Stimulated activated CD4-positive, alpha-beta T cell treated with anti-CD3 and anti-CD28 coated beads, Interleukin-1b, Interleukin-23, amount 100 ng/mL, for 48 hours (primary cell): ENCODE measurements at regions not wholly inside any gene's neighbourhood (a gene's known extent, or its start where the extent isn't known, plus 50 kb on each side); places are given as distances from the start of the nearest gene placed in this dataset.
"Not testable (repeated sequence)": the region's sequence is repeated elsewhere in the genome, so short reads cannot be mapped to it uniquely, and the experiment has no call there.

Experiments
- DNase-seq: peaks from one replicate; pipeline ENCODE4 v3.0.0-alpha.2; 2020

GRCh38 chr6:5896476-5897200 is 110.1 kb downstream of the NRN1 start:
- DNase-seq, result no peak

- no peak for DNase-seq
Observed at GRCh38 chr6:5894357-5894756, 112.4 kb downstream of the NRN1 start.

GRCh38 chr6:5893295-5893694 is 113.4 kb downstream of the NRN1 start:
- DNase-seq, result no peak

- no peak for DNase-seq
Observed at GRCh38 chr6:5892669-5893068, 114.1 kb downstream of the NRN1 start.

- no peak for DNase-seq
Observed at GRCh38 chr6:5878792-5879191, 127.9 kb downstream of the NRN1 start.

- no peak for DNase-seq
Observed at GRCh38 chr6:5876076-5876475, 130.6 kb downstream of the NRN1 start.

- DNase-seq, result not testable (repeated sequence)
Observed at GRCh38 chr6:5873976-5874375, 132.7 kb downstream of the NRN1 start.

GRCh38 chr6:5871296-5871695 is 135.4 kb downstream of the NRN1 start:
- no peak for DNase-seq

GRCh38 chr6:5869676-5870075 is 137.0 kb downstream of the NRN1 start:
- no peak for DNase-seq

GRCh38 chr6:5869261-5869660 is 137.5 kb downstream of the NRN1 start:
- DNase-seq, result no peak

- no peak for DNase-seq
Observed at GRCh38 chr6:5866547-5867051, 140.1 kb downstream of the NRN1 start.

GRCh38 chr6:5865506-5866031 is 141.2 kb downstream of the NRN1 start:
- DNase-seq, result no peak

GRCh38 chr6:5860849-5861248 is 145.9 kb downstream of the NRN1 start:
- DNase-seq, result no peak

- no peak for DNase-seq
Observed at GRCh38 chr6:5855787-5856470, 150.8 kb downstream of the NRN1 start.

GRCh38 chr6:5854899-5855298 is 151.8 kb downstream of the NRN1 start:
- no peak for DNase-seq

GRCh38 chr6:5851261-5851757 is 155.4 kb downstream of the NRN1 start:
- DNase-seq, result peak; percentile 64

- no peak for DNase-seq
Observed at GRCh38 chr6:5850848-5851255, 155.9 kb downstream of the NRN1 start.

- DNase-seq, result no peak
Observed at GRCh38 chr6:5846889-5847288, 159.8 kb downstream of the NRN1 start.

- DNase-seq, result no peak
Observed at GRCh38 chr6:5846335-5846734, 160.4 kb downstream of the NRN1 start.

GRCh38 chr6:5843078-5843477 is 163.6 kb downstream of the NRN1 start:
- DNase-seq, result no peak

GRCh38 chr6:5840734-5841390 is 165.9 kb downstream of the NRN1 start:
- no peak for DNase-seq

GRCh38 chr6:5838656-5839396 is 167.9 kb downstream of the NRN1 start:
- no peak for DNase-seq

GRCh38 chr6:5837323-5837722 is 169.4 kb downstream of the NRN1 start:
- no peak for DNase-seq
